ENCODE measurements at regions not wholly inside any gene's neighbourhood (a gene's known extent, or its start where the extent isn't known, plus 50 kb on each side); places are given as distances from the start of the nearest gene placed in this dataset.

GRCh38 chr12:83365317-83365716 lies 678.6 kb downstream of the TMTC2 start:
- FAIRE-seq: no peak
- Histone ChIP-seq H3K23me2 (ENCODE audit: low read depth, low read length) (no peaks in the 10 kb centered on the region), H3K4me1 (replicated peaks in 1 of 4; ENCODE audit: control insufficient read depth in 3 of 4, insufficient read depth in 4 of 4, low read length in 3 of 4) (peaks cover 0 to 4% (median 1%) of the 10 kb centered on the region in 4 experiments; a peak in 2 of 7 replicates), H3K79me2 (ENCODE audit: control insufficient read depth in 1 of 2, insufficient read depth in 2 of 2, low read length in 2 of 2) (no peaks in the 10 kb centered on the region), H2BK20ac (ENCODE audit: low read length) (no peak overlapping the region), H2BK5ac (ENCODE audit: low read depth, low read length) (no peak overlapping the region), H4K20me1 (replicated peaks in 1 of 2; ENCODE audit: control insufficient read depth in 1 of 2, insufficient read depth in 2 of 2, low read length in 2 of 2) (no peaks in the 10 kb centered on the region), H2BK120ac (replicated peaks; ENCODE audit: low read depth, low read length) (no peak overlapping the region), H4K91ac (replicated peaks; ENCODE audit: insufficient read length, low read length) (no peak overlapping the region), H3K9ac (replicated peaks in 1 of 4; ENCODE audit: extremely low read depth in 1 of 4, low read depth in 3 of 4, low read length in 3 of 4) (no peak overlapping the region), H3K4me2 (ENCODE audit: insufficient read depth in 1 of 2, low read depth in 2 of 2, low read length in 2 of 2) (no peak overlapping the region), H3K79me1 (ENCODE audit: low read depth, low read length) (no peaks in the 10 kb centered on the region), H3K36me3 (ENCODE audit: control insufficient read depth in 2 of 4, insufficient read depth in 4 of 4, low read length in 3 of 4) (no peaks in the 10 kb centered on the region), H3K4me3 (ENCODE audit: extremely low read depth in 1 of 4, insufficient read depth in 2 of 4, low read depth in 3 of 4, low read length in 4 of 4) (no peak overlapping the region), H3K27me3 (replicated peaks in 1 of 4; ENCODE audit: control insufficient read depth in 3 of 4, extremely low read depth in 1 of 4, insufficient read depth in 3 of 4, low read length in 3 of 4) (no peaks in the 10 kb centered on the region), H3K4ac (replicated peaks; ENCODE audit: insufficient read length, low read depth, low read length) (no peak overlapping the region), H3K14ac (ENCODE audit: insufficient read length) (no peak overlapping the region), H3K9me3 (ENCODE audit: insufficient read depth in 2 of 2, low read depth in 1 of 2, low read length in 1 of 2) (no peaks in the 10 kb centered on the region), H3K18ac (ENCODE audit: extremely low read depth, low read length) (no peak overlapping the region), H4K8ac (ENCODE audit: extremely low read depth, insufficient read depth, low read length) (no peak overlapping the region), H3K27ac (ENCODE audit: low read depth, low read length) (no peak overlapping the region), H2AK5ac (ENCODE audit: low read depth, low read length) (no peak overlapping the region), H2BK15ac (ENCODE audit: low read length) (no peak overlapping the region), H4K5ac (ENCODE audit: insufficient read length, low read depth, low read length) (no peak overlapping the region), H2AFZ (ENCODE audit: low read length) (no peak overlapping the region), H3K56ac (replicated peaks; ENCODE audit: insufficient read length, low read depth, low read length) (no peak overlapping the region), H2BK12ac (ENCODE audit: low read depth, low read length) (no peak overlapping the region; the same call in 1 of the 2 replicates), H3K23ac (ENCODE audit: insufficient read length) (no peak overlapping the region)
- 72% methylated on average over 5 of the region's 5 CpGs; no CpG with 5 or more reads in 1 of the 2 experiments for whole genome bisulfite sequencing, 2 experiments (ENCODE audit: extremely low coverage in 1 of 2, insufficient coverage in 1 of 2, insufficient read length in 1 of 2, insufficient replicate concordance in 2 of 2, low coverage in 1 of 2, low lambda C conversion rate in 2 of 2, missing lambda C conversion rate in 1 of 2)
- ChIA-PET POLR2A (ENCODE audit: partially characterized antibody) (no interaction called here), CTCF (ENCODE audit: partially characterized antibody) (interaction anchor here (0.7 to 0.9 kb wide), 3 partner anchors 16 to 680 kb away, joined by 3 to 4 read pairs (median 3); no protein-coding TSS in a partner anchor)
- TF ChIP-seq GABPA (IDR thresholded peaks at IDR 0.05; ENCODE audit: borderline replicate concordance, insufficient read depth, low read length) (no peak), CBX8 (IDR thresholded peaks at IDR 0.05; ENCODE audit: borderline replicate concordance, low read depth, low read length) (no peak), ZNF274 (IDR thresholded peaks at IDR 0.05; ENCODE audit: borderline replicate concordance, extremely low read depth, low read length) (no peak), SIN3A (conservative IDR thresholded peaks at IDR 0.05 in 1 of 2, IDR thresholded peaks at IDR 0.05 in 1 of 2; ENCODE audit: low read depth in 1 of 2, low read length in 2 of 2) (no peak), HDAC6 (IDR thresholded peaks at IDR 0.05; ENCODE audit: low read depth, low read length) (no peak), CREB1 (IDR thresholded peaks at IDR 0.05) (no peak), RAD21 (IDR thresholded peaks at IDR 0.05 in 1 of 2, conservative IDR thresholded peaks at IDR 0.05 in 1 of 2; ENCODE audit: low read depth in 2 of 2, low read length in 2 of 2) (no peak), SP4 (IDR thresholded peaks at IDR 0.05; ENCODE audit: low read length) (no peak), POU5F1 (IDR thresholded peaks at IDR 0.05; ENCODE audit: low read depth, low read length) (no peak), SIX5 (IDR thresholded peaks at IDR 0.05; ENCODE audit: low read depth, low read length) (no peak), CHD1 (IDR thresholded peaks at IDR 0.05; ENCODE audit: low read depth, low read length) (no peak), TEAD4 (IDR thresholded peaks at IDR 0.05; ENCODE audit: low read depth, low read length) (no peak), USF2 (IDR thresholded peaks at IDR 0.05; ENCODE audit: low read length) (no peak), ASH2L (IDR thresholded peaks at IDR 0.05; ENCODE audit: low read length) (no peak)
- DNase-seq (ENCODE audit: low read depth in 1 of 2, low spot score in 2 of 2): no peak

Data from H1 (cell line).